IMR-90 (cell line): ENCODE measurements at regions not wholly inside any gene's neighbourhood (a gene's known extent, or its start where the extent isn't known, plus 50 kb on each side); places are given as distances from the start of the nearest gene placed in this dataset.

Experiments
- ATAC-seq: fragments of 200-7000 bp; cut with Tn5 transposase; 2 replicates; pipeline ENCODE4 v1.9.1; 2020; ENCODE audit warnings: low read depth, mild to moderate bottlenecking, moderate library complexity
- BruUV-seq: library from RNA; stranded (reverse); fragments of 400-500 nt; replicated peaks from 2 replicates; lab custom pipeline; 2021; lab: Mats Ljungman, UMichigan
- CTCF ChIA-PET: fragments of 300-600 bp; formaldehyde crosslinking; extraction: SDS; loops from one replicate; lab custom pipeline; 2021; ENCODE audit warnings: antibody characterized with exemption; lab: Yijun Ruan, JAX
- POLR2A ChIA-PET: fragments of 300-600 bp; sonication (Branson Sonifier 250); formaldehyde crosslinking; loops from one replicate; lab custom pipeline; 2022; ENCODE audit warnings: antibody characterized with exemption; ENCODE audit not compliant: unreplicated experiment; lab: Charles Lee
- DNase-seq: peaks from one replicate; pipeline ENCODE4 v3.0.0; 2013
- H2AFZ ChIP-seq: replicated peaks from 2 replicates; pipeline ENCODE3; 2013; ENCODE audit warnings: low read length, mild to moderate bottlenecking; ENCODE audit not compliant: poor library complexity
- H2AK5ac ChIP-seq: 2 replicates; pipeline ENCODE4 v1.6.1; 2013; ENCODE audit warnings: low read depth, low read length, inconsistent platforms
- H2AK9ac ChIP-seq: replicated peaks from 2 replicates; pipeline ENCODE3; 2013; ENCODE audit warnings: mild to moderate bottlenecking, low read depth, low read length, moderate library complexity; ENCODE audit not compliant: poor library complexity
- H2BK120ac ChIP-seq: 2 replicates; pipeline ENCODE4 v1.6.1; 2013; ENCODE audit warnings: low read depth, low read length, inconsistent platforms
- H2BK15ac ChIP-seq: 3 replicates; pipeline ENCODE4 v1.6.1; 2013; ENCODE audit warnings: low read depth, low read length, inconsistent platforms
- H2BK20ac ChIP-seq: 2 replicates; pipeline ENCODE4 v1.6.1; 2013; ENCODE audit warnings: low read depth, mild to moderate bottlenecking, inconsistent platforms, low read length, moderate library complexity
- H2BK5ac ChIP-seq: 2 replicates; pipeline ENCODE4 v1.6.1; 2013; ENCODE audit warnings: mild to moderate bottlenecking, low read depth, low read length, inconsistent platforms; ENCODE audit not compliant: poor library complexity, severe bottlenecking
- H3K14ac ChIP-seq: replicated peaks from 2 replicates; pipeline ENCODE4 v1.6.1; 2013; ENCODE audit warnings: low read depth, low read length, inconsistent platforms
- H3K18ac ChIP-seq: 2 replicates; pipeline ENCODE4 v1.6.1; 2013; ENCODE audit warnings: low read depth, low read length, control low read depth
- H3K23ac ChIP-seq: 2 replicates; pipeline ENCODE4 v1.6.1; 2013; ENCODE audit warnings: low read depth, low read length, inconsistent platforms
- H3K27ac ChIP-seq: 2 replicates; pipeline ENCODE4 v1.5.1; 2013; ENCODE audit warnings: mild to moderate bottlenecking, control low read depth, low read length; ENCODE audit not compliant: insufficient read depth
- H3K27me3 ChIP-seq: 2 replicates; pipeline ENCODE4 v1.6.1; 2013; ENCODE audit warnings: low read length; ENCODE audit not compliant: control insufficient read depth, insufficient read depth
- H3K36me3 ChIP-seq: 2 replicates; pipeline ENCODE4 v1.6.1; 2013; ENCODE audit warnings: low read length, mixed read lengths; ENCODE audit not compliant: control insufficient read depth, insufficient read depth
- H3K4ac ChIP-seq: 2 replicates; pipeline ENCODE4 v1.6.1; 2013; ENCODE audit warnings: low read depth, low read length, inconsistent platforms
- H3K4me1 ChIP-seq: 2 replicates; pipeline ENCODE4 v1.6.1; 2013; ENCODE audit warnings: low read length, mixed read lengths; ENCODE audit not compliant: control insufficient read depth, insufficient read depth
- H3K4me2 ChIP-seq: 2 replicates; pipeline ENCODE4 v1.6.1; 2013; ENCODE audit warnings: low read depth, mild to moderate bottlenecking, control low read depth, low read length, moderate library complexity
- H3K4me3 ChIP-seq: 2 replicates; pipeline ENCODE4 v1.5.1; 2013; ENCODE audit warnings: low read depth, mild to moderate bottlenecking, control low read depth, low read length, moderate library complexity; ENCODE audit not compliant: insufficient read depth
- H3K56ac ChIP-seq: 2 replicates; pipeline ENCODE4 v1.6.1; 2013; ENCODE audit warnings: low read length, inconsistent platforms; ENCODE audit not compliant: insufficient read depth; ENCODE audit errors: extremely low read depth
- H3K79me1 ChIP-seq, 2 experiments: 2 replicates each; pipeline ENCODE4 v1.6.1; 2013; ENCODE audit warnings: low read length in 2 of 2, inconsistent platforms in 1 of 2, low read depth in 1 of 2
- H3K9ac ChIP-seq: 2 replicates; pipeline ENCODE4 v1.6.1; 2013; ENCODE audit warnings: low read depth, low read length, control low read depth
- H3K9me1 ChIP-seq: 2 replicates; pipeline ENCODE4 v1.6.1; 2013; ENCODE audit warnings: low read length, inconsistent platforms; ENCODE audit not compliant: insufficient read depth
- H3K9me3 ChIP-seq: 2 replicates; pipeline ENCODE4 v1.6.1; 2013; ENCODE audit warnings: low read length; ENCODE audit not compliant: control insufficient read depth, insufficient read depth
- H4K20me1 ChIP-seq: 2 replicates; pipeline ENCODE4 v1.6.1; 2013; ENCODE audit warnings: low read length, inconsistent platforms; ENCODE audit not compliant: insufficient read depth
- H4K5ac ChIP-seq: 2 replicates; pipeline ENCODE4 v1.6.1; 2013; ENCODE audit warnings: mild to moderate bottlenecking, low read depth, low read length, control low read depth
- H4K8ac ChIP-seq, 2 experiments: 2 replicates each; pipeline ENCODE4 v1.6.1; 2013; ENCODE audit warnings: low read depth in 2 of 2, low read length in 2 of 2, control low read depth in 1 of 2, inconsistent platforms in 1 of 2
- H4K91ac ChIP-seq: 2 replicates; pipeline ENCODE4 v1.6.1; 2013; ENCODE audit warnings: low read depth, low read length, inconsistent platforms; ENCODE audit not compliant: insufficient read depth
- CEBPB ChIP-seq: IDR thresholded peaks from 2 replicates; pipeline ENCODE4 v1.6.1; 2012; ENCODE audit warnings: low read depth, low read length, improper control_type of control experiment
- CTCF ChIP-seq: conservative IDR thresholded peaks from 2 replicates; pipeline ENCODE4 v1.5.1; 2012; ENCODE audit warnings: mild to moderate bottlenecking, low read depth, low read length, improper control_type of control experiment
- MAFK ChIP-seq: IDR thresholded peaks from 2 replicates; pipeline ENCODE4 v1.6.1; 2012; ENCODE audit warnings: low read depth, low read length, improper control_type of control experiment
- MXI1 ChIP-seq: IDR thresholded peaks from 2 replicates; pipeline ENCODE4 v1.6.1; 2012; ENCODE audit warnings: low read depth, mild to moderate bottlenecking, low read length, moderate library complexity, borderline replicate concordance
- RCOR1 ChIP-seq: IDR thresholded peaks from 2 replicates; pipeline ENCODE4 v1.6.1; 2012; ENCODE audit warnings: mild to moderate bottlenecking, low read length, improper control_type of control experiment; ENCODE audit not compliant: insufficient replicate concordance
- SMC3 ChIP-seq: fragments of 150-350 bp; IDR thresholded peaks from 2 replicates; pipeline ENCODE4 v1.6.1; 2016; ENCODE audit warnings: low read depth, mild to moderate bottlenecking, antibody characterized with exemption, low read length, moderate library complexity
- USF2 ChIP-seq: fragments of 150-350 bp; IDR thresholded peaks from 2 replicates; pipeline ENCODE4 v1.6.1; 2017; ENCODE audit warnings: mild to moderate bottlenecking, antibody characterized with exemption, low read length, low read depth
- dilution Hi-C: fragments of 300-500 bp; cut with HindIII; formaldehyde crosslinking; loops from one replicate; pipeline ENCODE4 v1.14.3; 2018; ENCODE audit warnings: low sequenced_read_pairs; ENCODE audit not compliant: unreplicated experiment
- in situ Hi-C: fragments of 300-500 bp; cut with MboI; formaldehyde crosslinking; loops from 3 replicates; pipeline ENCODE4 v1.14.3; 2019; ENCODE audit warnings: low sequenced_read_pairs, inconsistent platforms, mixed read lengths
- intact Hi-C: fragments of 100-400 bp; cut with micrococcal nuclease; formaldehyde crosslinking; loops from 2 replicates; pipeline ENCODE4 v1.10.0; 2022

GRCh38 chr2:146506851-146507250, 1338.0 kb upstream of the ACVR2A start:
- Histone ChIP-seq H3K56ac (no peak overlapping the region), H3K4me2 (no peak overlapping the region), H2BK5ac (no peak overlapping the region), H3K4ac (no peak overlapping the region), H2AK9ac (no peak overlapping the region), H3K9ac (no peak overlapping the region), H2BK120ac (no peak overlapping the region), H3K4me1 (no peaks in the 10 kb centered on the region), H4K5ac (no peak overlapping the region), H3K36me3 (no peaks in the 10 kb centered on the region), H4K8ac (no peak overlapping the region), H2BK20ac (no peak overlapping the region), H3K27ac (no peak overlapping the region), H2BK15ac (no peak overlapping the region), H3K23ac (no peak overlapping the region), H3K79me1 (no peaks in the 10 kb centered on the region), H3K9me1 (no peaks in the 10 kb centered on the region), H3K9me3 (no peaks in the 10 kb centered on the region), H3K4me3 (no peak overlapping the region), H2AK5ac (no peak overlapping the region), H2AFZ (no peak overlapping the region), H3K18ac (no peak overlapping the region), H4K20me1 (no peaks in the 10 kb centered on the region), H4K91ac (no peak overlapping the region), H3K14ac (no peak overlapping the region), H3K27me3 (no peaks in the 10 kb centered on the region)
- no TSS peak for BruUV-seq
- intact Hi-C loops (no loop called here), in situ Hi-C loops (no loop called here), dilution Hi-C loops (no loop called here)
- ATAC-seq (no peak), DNase-seq (no peak)
- TF ChIP-seq CEBPB (no peak), SMC3 (no peak), USF2 (no peak), RCOR1 (no peak), MXI1 (no peak), MAFK (no peak), CTCF (no peak)
- ChIA-PET CTCF (interaction anchor here (0.6 kb wide), 1 partner anchor 13 kb away, joined by 3 read pairs; no protein-coding TSS in a partner anchor), POLR2A (no interaction called here)
